ENCODE measurements at regions not wholly inside any gene's neighbourhood (a gene's known extent, or its start where the extent isn't known, plus 50 kb on each side); places are given as distances from the start of the nearest gene placed in this dataset.
"Not testable (repeated sequence)": the region's sequence is repeated elsewhere in the genome, so short reads cannot be mapped to it uniquely, and the experiment has no call there.

DNA sequence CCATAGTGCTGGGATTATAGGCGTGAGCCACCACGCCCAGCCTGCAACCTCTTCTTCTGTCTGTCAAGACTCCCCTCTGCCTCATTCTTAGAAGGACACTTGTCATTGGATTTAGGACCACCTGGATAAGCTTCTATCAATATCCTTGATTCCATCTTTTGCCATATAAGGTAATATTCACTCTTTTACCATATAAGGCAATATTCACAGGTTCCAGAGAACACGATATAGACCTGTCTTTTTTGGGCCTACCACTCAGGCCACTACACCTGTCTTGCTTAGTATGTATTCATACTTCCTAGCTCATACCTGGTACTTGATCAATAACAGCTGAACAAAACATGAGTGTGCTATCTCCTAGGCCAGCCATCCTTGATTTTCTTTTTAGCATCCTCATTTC lies 149.2 kb upstream of the TOX3 start:
- no peaks in the 10 kb centered on the region for H3K36me3 Mint-ChIP-seq (ENCODE audit: low read depth)
- POLR2A ChIA-PET = no interaction called here
- H3K4me3 Mint-ChIP-seq = no peak overlapping the region
- no peaks in the 10 kb centered on the region for H3K4me1 Mint-ChIP-seq
- no peak overlapping the region for H3K27ac Mint-ChIP-seq
- CTCF ChIA-PET = no interaction called here
- H3K9me3 Mint-ChIP-seq = peaks cover 12% of the 10 kb centered on the region
- DNase-seq = no peak
- H3K27me3 Mint-ChIP-seq = no peaks in the 10 kb centered on the region

DNA sequence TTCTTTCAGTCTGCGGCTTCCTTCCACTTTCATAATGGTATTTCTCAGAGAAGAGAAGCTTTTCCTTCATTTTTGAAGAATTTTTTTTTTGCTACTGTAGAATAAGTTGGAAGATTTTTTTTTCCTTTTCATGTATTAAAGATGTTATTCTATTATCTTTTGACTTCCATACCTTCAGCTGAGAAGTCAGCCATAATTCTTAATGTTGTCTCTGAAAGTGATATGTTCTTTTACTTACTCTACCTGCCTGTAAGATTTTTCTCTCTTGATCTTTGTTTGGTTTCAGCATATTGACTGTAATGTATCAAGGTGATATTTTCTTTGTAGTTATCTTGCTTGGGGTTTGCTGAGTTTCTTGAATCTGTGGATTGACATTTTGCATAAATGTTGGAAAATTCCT lies 143.5 kb upstream of the TOX3 start:
- no peaks in the 10 kb centered on the region for H3K27me3 Mint-ChIP-seq
- ChIA-PET CTCF (no interaction called here), POLR2A (no interaction called here)
- no peak overlapping the region for H3K27ac Mint-ChIP-seq
- H3K4me1 Mint-ChIP-seq = no peaks in the 10 kb centered on the region
- H3K36me3 Mint-ChIP-seq (ENCODE audit: low read depth) = no peaks in the 10 kb centered on the region
- no peak overlapping the region for H3K4me3 Mint-ChIP-seq
- no peak for DNase-seq
- H3K9me3 Mint-ChIP-seq = peaks cover 14% of the 10 kb centered on the region

DNA sequence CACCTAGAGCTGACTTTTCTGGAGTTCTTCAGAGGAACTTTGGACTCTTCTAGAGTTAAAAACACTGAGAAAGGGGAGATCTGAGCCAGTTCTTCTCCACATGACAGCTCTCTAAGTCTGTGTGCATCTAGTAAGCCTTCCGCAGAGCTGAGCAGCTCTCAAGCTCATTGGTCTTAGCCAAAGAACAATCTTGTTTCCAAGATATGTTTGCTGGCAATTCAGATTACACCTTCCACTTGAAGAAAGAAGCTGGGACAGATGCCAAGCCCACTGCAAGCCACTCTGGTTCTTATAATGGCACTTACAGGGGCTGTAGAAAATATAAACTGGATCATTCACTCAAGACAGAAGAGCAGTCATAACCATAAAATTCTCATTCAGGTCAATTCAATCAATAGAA lies 134.1 kb upstream of the TOX3 start:
- CTCF ChIA-PET = no interaction called here
- Mint-ChIP-seq H3K27me3 (no peaks in the 10 kb centered on the region), H3K36me3 (ENCODE audit: low read depth) (no peaks in the 10 kb centered on the region), H3K27ac (no peak overlapping the region), H3K9me3 (no peaks in the 10 kb centered on the region), H3K4me3 (no peak overlapping the region), H3K4me1 (no peaks in the 10 kb centered on the region)
- no peak for DNase-seq
- POLR2A ChIA-PET = no interaction called here

DNA sequence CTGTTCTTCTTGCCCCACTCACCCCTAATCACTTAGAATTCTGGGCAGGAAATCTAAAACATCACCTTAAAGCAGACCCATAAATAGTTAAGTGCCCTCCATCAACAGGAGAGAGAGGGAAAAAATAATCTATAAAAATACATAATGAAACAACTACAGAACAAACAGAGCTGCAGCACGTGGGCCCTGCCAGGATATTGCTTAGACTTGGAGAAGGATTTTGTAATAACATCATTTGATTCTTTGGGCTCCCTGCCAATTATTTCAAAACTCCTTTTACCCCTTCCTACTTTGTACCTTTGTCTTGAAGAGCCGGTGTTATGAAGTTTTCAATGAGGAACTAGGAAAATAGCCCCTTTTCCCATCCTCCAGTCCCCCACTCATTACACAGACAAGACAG lies 130.6 kb upstream of the TOX3 start:
- ChIA-PET POLR2A (no interaction called here), CTCF (no interaction called here)
- H3K27ac Mint-ChIP-seq = no peak overlapping the region

DNA sequence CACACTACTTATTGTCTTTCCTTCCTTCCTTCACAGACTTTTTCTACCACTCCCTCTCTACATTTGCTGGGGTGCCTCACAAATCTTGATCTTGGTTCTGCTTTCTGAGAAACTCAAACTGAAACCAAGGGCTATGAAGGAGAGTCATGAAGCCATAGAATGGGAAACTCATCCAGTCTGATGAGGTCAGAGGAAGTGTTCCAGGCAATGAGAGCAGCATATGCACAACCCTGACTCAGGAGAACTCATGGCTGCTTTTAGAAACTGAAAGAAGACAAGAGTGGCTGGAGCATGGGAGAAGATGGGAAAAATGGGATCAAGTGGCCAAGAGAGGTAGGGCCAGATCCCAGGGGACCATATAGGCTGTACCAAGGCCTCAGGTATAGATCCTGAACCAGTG lies 130.0 kb upstream of the TOX3 start:
- ChIA-PET POLR2A (no interaction called here), CTCF (no interaction called here)
- Mint-ChIP-seq H3K36me3 (ENCODE audit: low read depth) (no peaks in the 10 kb centered on the region), H3K4me1 (no peaks in the 10 kb centered on the region), H3K27me3 (no peaks in the 10 kb centered on the region), H3K4me3 (no peak overlapping the region), H3K27ac (no peak overlapping the region), H3K9me3 (peaks cover 3% of the 10 kb centered on the region)
- DNase-seq = no peak

More for the DNA sequence above, 130.6 kb upstream of the TOX3 start:
- no peak for DNase-seq
- no peaks in the 10 kb centered on the region for H3K36me3 Mint-ChIP-seq (ENCODE audit: low read depth)
- peaks cover 3% of the 10 kb centered on the region for H3K9me3 Mint-ChIP-seq
- H3K4me1 Mint-ChIP-seq = no peaks in the 10 kb centered on the region
- H3K27me3 Mint-ChIP-seq = no peaks in the 10 kb centered on the region
- no peak overlapping the region for H3K4me3 Mint-ChIP-seq

DNA sequence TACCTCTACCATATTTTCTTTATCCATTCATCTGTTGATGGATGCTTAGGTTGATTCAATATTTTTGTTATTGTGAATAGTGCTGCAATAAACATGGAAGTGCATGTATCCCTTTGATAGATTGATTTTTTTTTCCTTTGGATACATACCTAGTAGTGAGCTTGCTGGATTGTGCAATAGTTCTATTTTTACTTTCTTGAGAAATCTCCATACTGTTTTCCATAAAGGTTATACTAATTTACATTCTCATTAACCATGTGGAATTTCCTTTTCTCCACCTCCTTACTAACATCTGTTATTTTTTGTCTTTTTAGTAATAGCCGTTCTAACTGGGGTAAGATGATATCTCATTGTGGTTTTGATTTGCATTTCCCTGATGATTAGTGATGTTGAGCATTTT lies 124.6 kb upstream of the TOX3 start:
- no peak for DNase-seq
- H3K27me3 Mint-ChIP-seq = no peaks in the 10 kb centered on the region
- H3K4me1 Mint-ChIP-seq = no peaks in the 10 kb centered on the region
- no peak overlapping the region for H3K4me3 Mint-ChIP-seq
- ChIA-PET POLR2A (no interaction called here), CTCF (no interaction called here)
- no peaks in the 10 kb centered on the region for H3K36me3 Mint-ChIP-seq (ENCODE audit: low read depth)
- H3K27ac Mint-ChIP-seq = no peak overlapping the region
- H3K9me3 Mint-ChIP-seq = peaks cover 3% of the 10 kb centered on the region

DNA sequence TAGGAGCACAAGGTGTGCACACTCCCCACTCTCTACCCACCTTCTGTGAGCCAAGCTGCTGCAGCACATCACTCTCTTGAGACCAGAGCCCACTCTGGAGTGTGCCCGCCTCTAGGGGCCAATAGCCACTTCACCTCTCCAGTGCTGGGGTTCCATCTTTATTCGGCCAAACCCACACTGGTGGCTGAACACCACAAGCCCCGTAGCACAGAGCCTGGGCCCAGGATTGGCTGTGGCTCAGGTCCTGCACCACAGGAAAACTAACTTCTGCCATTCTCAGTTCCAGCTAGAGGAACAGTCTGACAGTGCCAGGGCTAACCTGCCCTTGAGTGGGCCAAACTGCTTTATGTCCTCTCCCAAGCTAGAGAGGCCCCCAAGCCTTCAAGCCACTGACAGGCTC lies 111.0 kb upstream of the TOX3 start:
- no peaks in the 10 kb centered on the region for H3K27me3 Mint-ChIP-seq
- H3K4me3 Mint-ChIP-seq = no peak overlapping the region
- no peak overlapping the region for H3K27ac Mint-ChIP-seq
- CTCF ChIA-PET = no interaction called here
- peaks cover 2% of the 10 kb centered on the region for H3K9me3 Mint-ChIP-seq
- H3K4me1 Mint-ChIP-seq = no peaks in the 10 kb centered on the region
- no peaks in the 10 kb centered on the region for H3K36me3 Mint-ChIP-seq (ENCODE audit: low read depth)
- POLR2A ChIA-PET = no interaction called here
- no peak for DNase-seq

DNA sequence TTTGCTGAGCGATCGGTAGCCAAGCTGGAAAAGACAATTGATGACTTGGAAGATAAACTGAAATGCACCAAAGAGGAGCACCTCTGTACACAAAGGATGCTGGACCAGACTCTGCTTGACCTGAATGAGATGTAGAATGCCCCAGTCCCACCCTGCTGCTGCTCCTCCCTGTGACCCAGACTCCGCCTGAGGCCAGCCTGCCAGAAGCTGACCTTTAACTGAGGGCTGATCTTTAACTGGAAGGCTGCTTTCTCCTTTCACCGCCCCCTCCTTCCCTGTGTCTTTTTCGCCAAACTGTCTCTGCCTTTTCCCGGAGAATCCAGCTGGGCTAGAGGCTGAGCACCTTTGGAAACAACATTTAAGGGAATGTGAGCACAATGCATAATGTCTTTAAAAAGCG lies 109.0 kb upstream of the TOX3 start:
- H3K4me3 Mint-ChIP-seq; H3K36me3 Mint-ChIP-seq (ENCODE audit: low read depth); H3K27me3 Mint-ChIP-seq; POLR2A ChIA-PET; H3K9me3 Mint-ChIP-seq; DNase-seq; H3K4me1 Mint-ChIP-seq; CTCF ChIA-PET; H3K27ac Mint-ChIP-seq: not testable (repeated sequence)

DNA sequence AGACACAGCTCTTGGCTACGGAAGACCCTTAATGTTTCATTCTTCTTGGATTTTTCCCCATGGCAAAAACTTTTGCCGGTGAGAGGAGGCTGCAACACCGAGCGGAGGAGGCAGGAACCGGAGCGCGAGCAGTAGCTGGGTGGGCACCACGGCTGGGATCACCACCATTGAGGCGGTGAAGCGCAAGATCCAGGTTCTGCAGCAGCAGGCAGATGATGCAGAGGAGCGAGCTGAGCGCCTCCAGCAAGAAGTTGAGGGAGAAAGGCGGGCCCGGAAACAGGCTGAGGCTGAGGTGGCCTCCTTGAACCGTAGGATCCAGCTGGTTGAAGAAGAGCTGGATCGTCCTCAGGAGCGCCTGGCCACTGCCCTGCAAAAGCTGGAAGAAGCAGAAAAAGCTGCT lies 108.2 kb upstream of the TOX3 start:
- H3K27me3 Mint-ChIP-seq; H3K27ac Mint-ChIP-seq; H3K4me3 Mint-ChIP-seq; H3K9me3 Mint-ChIP-seq; H3K36me3 Mint-ChIP-seq (ENCODE audit: low read depth); CTCF ChIA-PET; POLR2A ChIA-PET; DNase-seq; H3K4me1 Mint-ChIP-seq: not testable (repeated sequence)

DNA sequence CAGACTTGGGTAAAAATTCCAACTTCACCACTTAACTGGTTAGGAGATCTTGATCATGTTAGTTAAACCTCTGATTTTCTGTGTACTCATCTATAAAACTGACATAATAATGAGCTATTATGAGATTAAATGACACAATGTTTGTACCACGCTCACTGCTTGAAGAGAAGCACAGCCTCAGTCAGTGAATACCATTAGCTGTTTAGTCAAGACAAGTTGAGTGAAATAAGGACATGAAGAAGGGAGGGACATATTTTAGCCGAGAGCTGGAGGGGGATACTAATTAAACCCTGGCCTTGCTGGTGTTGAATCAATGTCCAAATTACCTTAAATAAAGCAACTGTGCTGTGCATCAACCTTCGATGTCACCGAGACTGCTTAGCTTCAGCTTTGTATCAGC lies 105.1 kb upstream of the TOX3 start:
- Mint-ChIP-seq H3K36me3 (ENCODE audit: low read depth) (no peaks in the 10 kb centered on the region), H3K27me3 (no peaks in the 10 kb centered on the region), H3K27ac (no peak overlapping the region), H3K9me3 (no peaks in the 10 kb centered on the region), H3K4me3 (no peak overlapping the region), H3K4me1 (no peaks in the 10 kb centered on the region)
- POLR2A ChIA-PET = no interaction called here
- CTCF ChIA-PET = no interaction called here
- no peak for DNase-seq

DNA sequence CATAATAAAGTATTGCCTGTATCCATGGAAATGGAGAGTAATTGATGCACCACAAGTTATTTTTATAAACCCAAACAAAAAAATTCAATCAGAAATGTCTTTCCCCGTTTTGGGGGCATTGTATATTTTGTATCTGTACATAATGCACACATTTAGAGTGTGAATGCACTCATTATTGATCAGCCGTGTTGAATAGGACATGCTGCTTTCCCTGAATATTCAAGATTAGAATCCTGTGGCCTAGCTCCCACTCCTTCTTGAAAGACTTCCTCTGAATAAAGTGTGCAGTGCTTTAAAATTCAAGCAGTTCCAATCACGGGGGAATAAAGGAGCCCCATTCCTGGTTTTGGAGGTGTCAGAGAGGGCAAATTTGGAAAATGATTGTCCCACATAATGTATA lies 103.8 kb upstream of the TOX3 start:
- Mint-ChIP-seq H3K9me3 (no peaks in the 10 kb centered on the region), H3K27me3 (no peaks in the 10 kb centered on the region)
- POLR2A ChIA-PET = no interaction called here

DNA sequence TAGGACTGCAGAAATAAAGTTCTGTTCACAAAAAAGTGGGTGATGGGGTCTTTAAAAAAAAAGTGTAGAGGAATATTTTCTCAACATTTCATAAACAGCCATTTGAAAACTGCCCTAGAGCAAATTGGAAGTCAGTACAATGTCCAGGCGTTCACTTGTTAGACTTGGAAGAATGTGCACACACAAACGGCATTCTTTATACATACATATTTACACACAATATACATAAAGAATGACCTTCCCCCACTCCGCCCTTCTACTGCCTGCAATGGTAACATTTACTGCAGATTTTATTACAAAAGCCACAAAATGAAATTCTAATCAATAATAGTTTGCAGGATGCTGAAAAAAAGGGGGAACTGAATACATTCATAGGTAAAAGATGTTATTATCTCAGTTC lies 103.4 kb upstream of the TOX3 start:
- Mint-ChIP-seq H3K27ac (no peak overlapping the region), H3K4me1 (no peaks in the 10 kb centered on the region), H3K9me3 (no peaks in the 10 kb centered on the region), H3K36me3 (ENCODE audit: low read depth) (no peaks in the 10 kb centered on the region), H3K27me3 (no peaks in the 10 kb centered on the region), H3K4me3 (no peak overlapping the region)
- ChIA-PET CTCF (no interaction called here), POLR2A (no interaction called here)
- DNase-seq = no peak

More for the DNA sequence above, 103.8 kb upstream of the TOX3 start:
- Mint-ChIP-seq H3K4me1 (no peaks in the 10 kb centered on the region), H3K36me3 (ENCODE audit: low read depth) (no peaks in the 10 kb centered on the region), H3K27ac (no peak overlapping the region), H3K4me3 (no peak overlapping the region)
- CTCF ChIA-PET = no interaction called here
- no peak for DNase-seq

DNA sequence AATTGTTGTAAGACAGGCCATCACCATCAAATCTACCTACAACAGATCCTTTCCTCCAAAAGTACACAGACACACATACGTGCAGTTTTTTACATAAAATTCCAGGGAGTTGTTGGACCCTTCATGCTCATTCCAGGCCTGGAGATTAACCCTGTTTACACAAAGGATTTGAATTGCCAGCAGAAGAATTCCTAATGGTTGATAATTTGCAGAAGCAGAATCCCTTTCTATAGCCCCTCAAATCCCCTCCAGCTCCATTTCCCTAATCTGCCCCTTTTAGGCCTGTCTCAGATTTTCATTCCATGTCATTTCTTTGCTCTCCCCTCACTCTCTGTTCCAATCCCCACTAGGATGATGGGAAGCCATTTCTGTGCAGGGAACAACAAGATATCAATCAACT lies 102.9 kb upstream of the TOX3 start:
- no peaks in the 10 kb centered on the region for H3K9me3 Mint-ChIP-seq
- no peak for DNase-seq
- ChIA-PET CTCF (interaction anchor here (1.0 to 1.5 kb wide), 2 partner anchors 10 to 16 kb away, joined by 3 to 4 read pairs; no protein-coding TSS in a partner anchor), POLR2A (no interaction called here)
- no peaks in the 10 kb centered on the region for H3K4me1 Mint-ChIP-seq
- no peaks in the 10 kb centered on the region for H3K36me3 Mint-ChIP-seq (ENCODE audit: low read depth)
- no peaks in the 10 kb centered on the region for H3K27me3 Mint-ChIP-seq
- no peak overlapping the region for H3K27ac Mint-ChIP-seq
- H3K4me3 Mint-ChIP-seq = no peak overlapping the region

DNA sequence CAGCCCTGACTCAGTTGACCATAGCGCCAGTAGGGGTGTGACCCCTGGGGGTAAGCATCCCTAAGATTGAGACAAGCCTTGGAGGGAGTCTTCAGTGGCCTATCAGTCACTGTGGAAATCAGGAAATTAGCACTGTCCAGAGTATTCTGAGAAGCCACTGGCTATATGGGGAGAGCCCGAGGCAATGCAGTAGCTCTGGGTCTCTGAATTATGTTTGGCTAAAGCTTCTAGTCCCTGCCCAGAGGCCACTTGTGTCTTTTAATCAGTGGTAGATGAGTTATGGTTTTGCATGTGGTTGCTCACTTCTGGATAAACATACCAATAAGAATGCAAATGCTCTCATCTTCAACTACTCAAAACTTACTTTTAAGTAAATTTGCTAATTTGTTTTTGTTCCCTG lies 100.6 kb upstream of the TOX3 start:
- H3K4me1 Mint-ChIP-seq = no peaks in the 10 kb centered on the region
- CTCF ChIA-PET = no interaction called here

DNA sequence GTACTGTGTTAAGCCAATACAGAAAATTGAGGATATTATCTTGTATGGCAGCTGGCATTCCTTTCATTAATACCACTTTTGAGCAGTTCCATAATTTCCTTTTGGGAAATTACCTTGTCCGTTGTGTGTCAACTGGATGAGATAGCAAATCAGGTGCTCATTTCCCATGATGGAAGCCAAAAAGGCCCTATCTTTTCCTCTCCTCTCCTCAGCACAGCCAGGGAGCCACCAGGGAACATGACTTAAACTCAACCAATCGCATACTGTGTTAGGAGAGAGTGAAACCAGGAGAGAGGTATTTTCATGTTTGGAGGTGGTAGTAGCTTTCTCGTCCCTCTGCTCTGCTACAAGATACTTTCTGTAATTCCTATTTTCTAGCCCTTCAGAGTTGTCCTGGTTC lies 96.1 kb upstream of the TOX3 start:
- Mint-ChIP-seq H3K9me3 (no peaks in the 10 kb centered on the region), H3K27me3 (no peaks in the 10 kb centered on the region)
- POLR2A ChIA-PET = no interaction called here

More for the DNA sequence above, 100.6 kb upstream of the TOX3 start:
- Mint-ChIP-seq H3K4me3 (no peak overlapping the region), H3K36me3 (ENCODE audit: low read depth) (no peaks in the 10 kb centered on the region), H3K9me3 (no peaks in the 10 kb centered on the region), H3K27me3 (no peaks in the 10 kb centered on the region), H3K27ac (no peak overlapping the region)
- DNase-seq = no peak
- POLR2A ChIA-PET = no interaction called here

More for the DNA sequence above, 96.1 kb upstream of the TOX3 start:
- DNase-seq = no peak
- Mint-ChIP-seq H3K4me1 (no peaks in the 10 kb centered on the region), H3K4me3 (no peak overlapping the region), H3K36me3 (ENCODE audit: low read depth) (no peaks in the 10 kb centered on the region), H3K27ac (no peak overlapping the region)
- CTCF ChIA-PET = no interaction called here

Data from activated CD4-positive, alpha-beta T cell treated with anti-CD3 and anti-CD28 coated beads, Interleukin-2, amount 10 ng/mL, durations not matched to agents 7 days and 5 days (primary cell).